Breast epithelium (tissue), 3 donors: ENCODE measurements at regions not wholly inside any gene's neighbourhood (a gene's known extent, or its start where the extent isn't known, plus 50 kb on each side); places are given as distances from the start of the nearest gene placed in this dataset.
"Not testable (repeated sequence)": the region's sequence is repeated elsewhere in the genome, so short reads cannot be mapped to it uniquely, and the experiment has no call there.

Experiments
- CTCF ChIP-seq, 3 donors: fragments of 450-650 bp; IDR thresholded peaks; one replicate each; pipeline ENCODE4 v1.5.1; 2016 to 2017; ENCODE audit warnings: antibody characterized with exemption in 3 of 3, mild to moderate bottlenecking in 3 of 3, moderate library complexity in 3 of 3
- POLR2AphosphoS5 ChIP-seq, 3 donors: sonication (generic); formaldehyde crosslinking; IDR thresholded peaks; one replicate each; pipeline ENCODE4 v1.6.1; 2017; ENCODE audit warnings: antibody characterized with exemption in 3 of 3

GRCh38 chr21:20221981-20222380 is 776.2 kb upstream of the NCAM2 start:
- not testable (repeated sequence) for TF ChIP-seq POLR2AphosphoS5, CTCF (IDR thresholded peaks at IDR 0.05)
